Spinal cord (tissue), 9 donors: ENCODE measurements at regions not wholly inside any gene's neighbourhood (a gene's known extent, or its start where the extent isn't known, plus 50 kb on each side); places are given as distances from the start of the nearest gene placed in this dataset.

Source experiments
- DNase-seq, 6 donors: peaks; one replicate each; pipeline versions ENCODE4 v3.0.0 to v3.0.0-alpha.2; 2013 to 2015; ENCODE audit warnings: low spot score in 6 of 6, low read depth in 4 of 6
- H3K27ac ChIP-seq: one replicate; pipeline ENCODE4 v1.5.1; 2013; ENCODE audit warnings: low read depth, low read length, control low read depth
- H3K27me3 ChIP-seq: one replicate; pipeline ENCODE4 v1.6.1; 2013; ENCODE audit warnings: low read length; ENCODE audit not compliant: control insufficient read depth, insufficient read depth
- H3K36me3 ChIP-seq: one replicate; pipeline ENCODE4 v1.6.1; 2013; ENCODE audit warnings: low read length; ENCODE audit not compliant: control insufficient read depth, insufficient read depth
- H3K4me1 ChIP-seq: one replicate; pipeline ENCODE4 v1.6.1; 2013; ENCODE audit warnings: low read length; ENCODE audit not compliant: control insufficient read depth, insufficient read depth
- H3K4me3 ChIP-seq: one replicate; pipeline ENCODE4 v1.5.1; 2013; ENCODE audit warnings: low read depth, low read length, control low read depth
- H3K9me3 ChIP-seq: one replicate; pipeline ENCODE4 v1.6.1; 2013; ENCODE audit warnings: low read length; ENCODE audit not compliant: control insufficient read depth, insufficient read depth
- WGBS: methylation state at CpG from one replicate; pipeline ENCODE4 v1.1.5; 2013; ENCODE audit warnings: missing lambda C conversion rate; ENCODE audit not compliant: insufficient coverage; 5-methylcytosine and 5-hydroxymethylcytosine counted together
- donor health status: healthy.

- DNase-seq = no peak
- Histone ChIP-seq H3K4me3 (no peak overlapping the region), H3K36me3 (no peaks in the 10 kb centered on the region), H3K27ac (no peak overlapping the region), H3K4me1 (no peaks in the 10 kb centered on the region), H3K27me3 (no peaks in the 10 kb centered on the region), H3K9me3 (no peaks in the 10 kb centered on the region)
- WGBS = 100% methylated on average over 1 of the region's 4 CpGs
Observed at GRCh38 chr2:78029392-78029995, 507.3 kb upstream of the LRRTM4 start.

DNA sequence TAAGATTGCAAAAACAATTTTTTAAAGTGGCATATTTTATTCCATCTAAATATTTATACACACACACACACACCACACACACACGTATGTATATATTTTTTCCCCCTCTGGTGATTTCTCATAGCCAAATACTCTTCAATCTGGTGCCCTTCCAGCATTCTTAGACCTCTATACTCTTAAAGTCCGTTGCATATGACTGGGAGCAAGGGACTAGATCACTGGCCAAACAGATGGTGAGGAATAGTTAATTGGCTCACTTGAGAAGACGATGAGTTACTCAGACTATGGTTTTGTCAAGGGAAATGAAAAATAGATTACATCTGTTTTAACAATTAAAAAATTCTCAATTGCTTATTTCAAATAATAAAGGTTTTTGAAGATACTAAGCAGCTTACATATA, 512.5 kb upstream of the LRRTM4 start:
- peak in 1 of 6 donors; percentile 26 for DNase-seq
- no peaks in the 10 kb centered on the region for H3K36me3 ChIP-seq
- H3K4me3 ChIP-seq = no peak overlapping the region
- WGBS = 86% methylated on average over 1 of the region's 3 CpGs
- H3K9me3 ChIP-seq = no peaks in the 10 kb centered on the region
- H3K27ac ChIP-seq = no peak overlapping the region
- H3K4me1 ChIP-seq = no peaks in the 10 kb centered on the region
- no peaks in the 10 kb centered on the region for H3K27me3 ChIP-seq

DNA sequence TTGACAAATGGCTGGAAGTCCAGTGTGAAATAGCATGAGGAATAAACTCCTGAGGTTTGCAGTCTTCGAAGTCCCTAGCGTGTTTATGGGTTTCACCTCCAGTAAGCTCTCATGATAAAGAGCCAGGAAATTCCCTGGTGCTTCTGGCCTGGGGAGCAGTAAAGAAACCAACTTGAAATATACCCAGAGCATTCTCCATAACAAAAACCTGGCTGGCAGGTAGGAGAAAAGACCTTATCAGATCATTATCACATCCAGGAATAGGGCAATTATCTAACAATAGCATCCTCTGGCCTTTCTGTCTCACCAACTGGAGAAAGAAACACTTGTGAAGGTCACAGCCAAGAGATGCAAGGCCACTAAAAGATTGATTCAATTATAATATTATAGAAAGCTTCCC, 513.6 kb upstream of the LRRTM4 start:
- Histone ChIP-seq H3K4me1 (no peaks in the 10 kb centered on the region), H3K36me3 (no peaks in the 10 kb centered on the region), H3K27me3 (no peaks in the 10 kb centered on the region), H3K4me3 (no peak overlapping the region), H3K27ac (no peak overlapping the region), H3K9me3 (no peaks in the 10 kb centered on the region)
- 92% methylated on average over 2 of the region's 2 CpGs for WGBS
- DNase-seq = no peak

- Histone ChIP-seq H3K4me3 (no peak overlapping the region), H3K4me1 (no peaks in the 10 kb centered on the region), H3K36me3 (no peaks in the 10 kb centered on the region), H3K27ac (no peak overlapping the region), H3K27me3 (no peaks in the 10 kb centered on the region), H3K9me3 (peaks cover 13% of the 10 kb centered on the region)
- no CpG with 5 or more reads among the region's 5 CpGs for WGBS
- no peak for DNase-seq
Observed at GRCh38 chr2:78051480-78051879, 529.3 kb upstream of the LRRTM4 start.

GRCh38 chr2:78056976-78057375, 534.8 kb upstream of the LRRTM4 start:
- Histone ChIP-seq H3K27me3 (no peaks in the 10 kb centered on the region), H3K9me3 (peaks cover 1% of the 10 kb centered on the region), H3K27ac (no peak overlapping the region), H3K36me3 (no peaks in the 10 kb centered on the region), H3K4me3 (no peak overlapping the region), H3K4me1 (no peaks in the 10 kb centered on the region)
- DNase-seq = no peak

DNA sequence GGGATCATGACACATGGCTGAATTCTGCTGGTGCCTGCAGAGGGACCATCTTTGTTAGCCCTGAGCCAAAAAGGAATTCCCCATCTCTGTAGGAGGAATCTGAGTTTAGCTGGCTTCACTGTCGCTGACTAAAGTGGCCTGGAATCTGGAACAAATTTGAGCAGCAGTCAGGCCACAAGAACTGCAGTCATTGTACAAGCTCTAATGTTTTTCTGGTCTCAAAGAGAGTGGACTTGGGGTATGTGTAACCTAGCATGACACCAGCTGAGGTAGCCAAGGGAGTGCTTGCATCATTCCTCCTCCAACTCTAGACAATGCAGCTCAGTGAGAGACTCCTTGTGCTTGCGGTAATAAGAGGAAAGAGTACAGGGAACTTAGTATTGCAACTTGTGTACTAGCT, 539.1 kb upstream of the LRRTM4 start:
- Histone ChIP-seq H3K4me3 (no peak overlapping the region), H3K27me3 (no peaks in the 10 kb centered on the region), H3K4me1 (no peaks in the 10 kb centered on the region), H3K9me3 (no peaks in the 10 kb centered on the region), H3K27ac (no peak overlapping the region), H3K36me3 (no peaks in the 10 kb centered on the region)
- no peak for DNase-seq
- WGBS = 70% methylated on average over 1 of the region's 2 CpGs

GRCh38 chr2:78061732-78062131, 539.6 kb upstream of the LRRTM4 start:
- WGBS = 81% methylated on average over 4 of the region's 5 CpGs

DNA sequence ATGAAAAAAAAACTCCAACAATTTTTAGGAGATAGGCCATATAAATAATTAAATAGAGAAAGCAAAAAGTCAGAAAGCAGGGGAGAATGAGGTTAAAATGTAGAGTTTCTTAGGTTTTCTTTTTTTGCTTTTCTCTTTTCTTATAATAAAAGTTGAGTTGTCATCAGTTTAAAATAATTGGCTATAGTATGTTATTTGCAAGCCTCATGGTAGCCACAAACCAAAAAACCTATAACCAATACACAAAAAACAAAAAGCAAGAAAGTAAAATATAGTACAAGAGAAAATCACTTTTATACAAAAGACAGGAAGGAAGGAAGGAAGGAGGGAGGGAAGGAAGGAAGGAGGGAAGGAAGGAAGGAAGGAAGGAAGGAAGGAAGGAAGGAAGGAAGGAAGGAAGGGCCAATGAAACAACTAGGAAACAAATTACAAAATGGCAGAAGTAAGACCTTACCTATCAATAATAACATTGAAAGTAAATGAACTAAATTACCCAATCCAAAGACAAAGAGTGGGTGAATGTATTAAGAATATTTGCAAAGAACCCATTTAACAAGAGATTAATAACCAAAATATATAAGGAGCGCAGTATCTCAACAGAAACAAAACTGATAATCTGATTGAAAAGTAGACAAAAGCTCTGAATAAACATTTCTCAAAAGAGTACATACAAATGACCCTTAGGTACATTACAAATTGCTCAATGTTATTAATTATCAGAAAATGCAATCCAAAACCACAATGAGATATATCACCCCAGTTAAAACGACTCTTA, 541.3 kb upstream of the LRRTM4 start:
- Histone ChIP-seq H3K27me3 (no peaks in the 10 kb centered on the region), H3K9me3 (no peaks in the 10 kb centered on the region), H3K4me3 (no peak overlapping the region), H3K36me3 (no peaks in the 10 kb centered on the region), H3K4me1 (no peaks in the 10 kb centered on the region), H3K27ac (no peak overlapping the region)
- DNase-seq = no peak
- WGBS = no CpG with 5 or more reads among the region's 2 CpGs

More at GRCh38 chr2:78061732-78062131, 539.6 kb upstream of the LRRTM4 start:
- no peak overlapping the region for H3K27ac ChIP-seq
- no peaks in the 10 kb centered on the region for H3K9me3 ChIP-seq
- no peaks in the 10 kb centered on the region for H3K36me3 ChIP-seq
- H3K4me3 ChIP-seq = no peak overlapping the region
- no peaks in the 10 kb centered on the region for H3K4me1 ChIP-seq
- DNase-seq = no peak
- no peaks in the 10 kb centered on the region for H3K27me3 ChIP-seq

- Histone ChIP-seq H3K27ac (no peak overlapping the region), H3K4me3 (no peak overlapping the region), H3K9me3 (no peaks in the 10 kb centered on the region), H3K4me1 (no peaks in the 10 kb centered on the region), H3K36me3 (no peaks in the 10 kb centered on the region), H3K27me3 (no peaks in the 10 kb centered on the region)
- WGBS = 63% methylated on average over 2 of the region's 3 CpGs
- no peak for DNase-seq
Observed at GRCh38 chr2:78065366-78065765, 543.2 kb upstream of the LRRTM4 start.

DNA sequence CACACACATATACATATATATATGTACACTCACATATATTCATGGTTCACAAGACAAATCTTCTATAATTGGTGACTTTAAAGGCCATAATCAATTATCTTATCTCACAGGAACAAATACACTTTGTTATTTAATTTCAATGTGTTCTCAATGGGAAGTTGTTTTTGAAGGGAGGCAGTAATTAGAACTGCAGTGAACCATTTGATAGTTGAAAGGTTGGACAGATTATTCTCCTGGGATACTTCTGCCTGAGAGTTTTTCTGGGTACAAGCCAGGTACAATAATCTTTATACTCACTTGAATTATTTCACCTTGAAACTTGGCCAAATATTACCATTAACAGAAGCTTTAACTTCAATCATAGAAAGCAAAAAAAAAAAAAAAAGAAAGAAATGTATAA, 546.6 kb upstream of the LRRTM4 start:
- Histone ChIP-seq H3K4me1 (no peaks in the 10 kb centered on the region), H3K27me3 (no peaks in the 10 kb centered on the region), H3K36me3 (no peaks in the 10 kb centered on the region), H3K4me3 (no peak overlapping the region), H3K27ac (no peak overlapping the region), H3K9me3 (no peaks in the 10 kb centered on the region)
- DNase-seq = peak in 1 of 6 donors; percentile 55
